ENCODE measurements at regions not wholly inside any gene's neighbourhood (a gene's known extent, or its start where the extent isn't known, plus 50 kb on each side); places are given as distances from the start of the nearest gene placed in this dataset.

DNA sequence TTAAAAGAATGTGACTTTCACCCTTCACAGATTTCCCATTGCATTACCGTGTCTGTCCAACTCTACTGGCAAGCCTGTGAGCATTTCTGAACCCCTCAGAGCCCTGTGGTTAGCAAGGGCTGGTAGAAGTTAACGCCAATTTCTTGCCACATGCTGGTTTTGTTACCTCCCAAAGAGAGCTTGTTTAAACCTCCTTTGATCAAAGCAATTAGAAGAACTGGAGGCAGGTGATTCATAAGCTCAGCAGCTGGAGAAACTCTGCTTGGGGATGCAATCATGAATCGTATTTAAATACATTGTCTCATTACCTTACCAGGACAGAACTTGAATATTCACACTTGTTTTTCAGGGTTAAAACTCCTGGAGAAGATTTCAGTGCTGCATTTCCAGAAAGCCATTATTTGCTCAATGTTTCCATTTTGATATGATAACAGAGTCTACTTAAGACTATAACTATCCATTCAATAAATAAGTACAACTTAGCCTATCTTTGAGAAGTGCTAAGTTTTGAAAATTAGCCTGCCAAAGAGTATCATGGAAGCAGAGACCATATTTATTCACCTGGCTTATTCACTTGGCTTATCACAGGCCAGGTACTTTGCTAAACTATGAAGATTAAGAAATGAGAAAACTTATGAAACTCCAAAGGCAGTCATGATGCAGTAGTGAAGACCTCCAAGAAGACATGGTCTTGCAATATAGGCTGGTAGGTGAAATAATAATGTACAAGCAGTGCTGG, 292.8 kb downstream of the INSIG2 start:
- in situ Hi-C loops (cut with MboI) (no loop called here), intact Hi-C loops (cut with micrococcal nuclease) (no loop called here)
- H3K9me1 ChIP-seq (ENCODE audit: control insufficient read depth, insufficient read depth, low read length) = no peaks in the 10 kb centered on the region
- BruUV-seq (replicated peaks) = no TSS peak
- no peaks in the 10 kb centered on the region for H3K4me1 ChIP-seq (replicated peaks in 1 of 2; ENCODE audit: control insufficient read depth in 2 of 2, insufficient read depth in 2 of 2, low read length in 2 of 2)
- H3K9me3 ChIP-seq (replicated peaks; ENCODE audit: control insufficient read depth, insufficient read depth, low read depth, low read length) = no peaks in the 10 kb centered on the region
- H3K27ac ChIP-seq (ENCODE audit: extremely low read depth, low read depth, low read length) = no peak overlapping the region
- TF ChIP-seq HDAC2 (IDR thresholded peaks at IDR 0.05) (no peak), USF2 (CRISPR knock-in tag; IDR thresholded peaks at IDR 0.05) (no peak), ZSCAN32 (CRISPR knock-in tag; IDR thresholded peaks at IDR 0.05) (no peak), BHLHE40 (IDR thresholded peaks at IDR 0.05; ENCODE audit: low read length) (no peak), FOXK2 (conservative IDR thresholded peaks at IDR 0.05 in 1 of 2, IDR thresholded peaks at IDR 0.05 in 1 of 2; ENCODE audit: low read depth in 2 of 2) (no peak), NFIX (CRISPR knock-in tag; IDR thresholded peaks at IDR 0.05; ENCODE audit: low read depth) (no peak), ZNF584 (CRISPR knock-in tag; IDR thresholded peaks at IDR 0.05; ENCODE audit: low read depth) (no peak), CEBPG (CRISPR knock-in tag; IDR thresholded peaks at IDR 0.05) (no peak), CEBPG (tag; conservative IDR thresholded peaks at IDR 0.05 in 1 of 2, IDR thresholded peaks at IDR 0.05 in 1 of 2) (no peak), POLR2G (IDR thresholded peaks at IDR 0.05; ENCODE audit: low read depth, low read length) (no peak), DNMT1 (IDR thresholded peaks at IDR 0.05) (no peak), ZNF408 (CRISPR knock-in tag; IDR thresholded peaks at IDR 0.05; ENCODE audit: low read depth) (no peak)
- TF ChIP-seq, protein P1, sequence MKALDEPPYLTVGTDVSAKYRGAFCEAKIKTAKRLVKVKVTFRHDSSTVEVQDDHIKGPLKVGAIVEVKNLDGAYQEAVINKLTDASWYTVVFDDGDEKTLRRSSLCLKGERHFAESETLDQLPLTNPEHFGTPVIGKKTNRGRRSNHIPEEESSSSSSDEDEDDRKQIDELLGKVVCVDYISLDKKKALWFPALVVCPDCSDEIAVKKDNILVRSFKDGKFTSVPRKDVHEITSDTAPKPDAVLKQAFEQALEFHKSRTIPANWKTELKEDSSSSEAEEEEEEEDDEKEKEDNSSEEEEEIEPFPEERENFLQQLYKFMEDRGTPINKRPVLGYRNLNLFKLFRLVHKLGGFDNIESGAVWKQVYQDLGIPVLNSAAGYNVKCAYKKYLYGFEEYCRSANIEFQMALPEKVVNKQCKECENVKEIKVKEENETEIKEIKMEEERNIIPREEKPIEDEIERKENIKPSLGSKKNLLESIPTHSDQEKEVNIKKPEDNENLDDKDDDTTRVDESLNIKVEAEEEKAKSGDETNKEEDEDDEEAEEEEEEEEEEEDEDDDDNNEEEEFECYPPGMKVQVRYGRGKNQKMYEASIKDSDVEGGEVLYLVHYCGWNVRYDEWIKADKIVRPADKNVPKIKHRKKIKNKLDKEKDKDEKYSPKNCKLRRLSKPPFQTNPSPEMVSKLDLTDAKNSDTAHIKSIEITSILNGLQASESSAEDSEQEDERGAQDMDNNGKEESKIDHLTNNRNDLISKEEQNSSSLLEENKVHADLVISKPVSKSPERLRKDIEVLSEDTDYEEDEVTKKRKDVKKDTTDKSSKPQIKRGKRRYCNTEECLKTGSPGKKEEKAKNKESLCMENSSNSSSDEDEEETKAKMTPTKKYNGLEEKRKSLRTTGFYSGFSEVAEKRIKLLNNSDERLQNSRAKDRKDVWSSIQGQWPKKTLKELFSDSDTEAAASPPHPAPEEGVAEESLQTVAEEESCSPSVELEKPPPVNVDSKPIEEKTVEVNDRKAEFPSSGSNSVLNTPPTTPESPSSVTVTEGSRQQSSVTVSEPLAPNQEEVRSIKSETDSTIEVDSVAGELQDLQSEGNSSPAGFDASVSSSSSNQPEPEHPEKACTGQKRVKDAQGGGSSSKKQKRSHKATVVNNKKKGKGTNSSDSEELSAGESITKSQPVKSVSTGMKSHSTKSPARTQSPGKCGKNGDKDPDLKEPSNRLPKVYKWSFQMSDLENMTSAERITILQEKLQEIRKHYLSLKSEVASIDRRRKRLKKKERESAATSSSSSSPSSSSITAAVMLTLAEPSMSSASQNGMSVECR (CRISPR knock-in tag; IDR thresholded peaks at IDR 0.05) = no peak
- H3K27me3 ChIP-seq (ENCODE audit: control insufficient read depth in 2 of 2, insufficient read depth in 2 of 2, low read length in 2 of 2) = peaks cover 3 to 12% of the 10 kb centered on the region in 2 experiments; a peak in 4 of 5 replicates
- CTCF ChIA-PET (ENCODE audit: low intra/inter-chr PET ratio) = no interaction called here
- no peak overlapping the region for H3K4me2 ChIP-seq (ENCODE audit: insufficient read depth, low read length)
- POLR2A ChIA-PET = no interaction called here
- FAIRE-seq = no peak
- ATAC-seq = no peak
- 0% methylated on average over 3 of the region's 3 CpGs for WGBS (ENCODE audit: insufficient coverage, low coverage, missing lambda C conversion rate)
- H3K79me2 ChIP-seq (ENCODE audit: control insufficient read depth, insufficient read depth, low read length) = no peaks in the 10 kb centered on the region
- H2AFZ ChIP-seq (ENCODE audit: low read depth, low read length) = no peak overlapping the region
- DNase-seq (ENCODE audit: extremely low read depth in 1 of 4, low spot score in 3 of 4) = no peak
- no peaks in the 10 kb centered on the region for H4K20me1 ChIP-seq (replicated peaks; ENCODE audit: control insufficient read depth, insufficient read depth, low read length)
- no peak overlapping the region for H3K9ac ChIP-seq (ENCODE audit: insufficient read depth in 1 of 2, low read depth in 2 of 2, low read length in 2 of 2)
- H3K36me3 ChIP-seq (ENCODE audit: control insufficient read depth, insufficient read depth, low read length) = no peaks in the 10 kb centered on the region
- H3K4me3 ChIP-seq = no peak overlapping the region

All from K562 (cell line).